Mesenchymal stem cell (in vitro differentiated cells and primary cell): ENCODE measurements at regions not wholly inside any gene's neighbourhood (a gene's known extent, or its start where the extent isn't known, plus 50 kb on each side); places are given as distances from the start of the nearest gene placed in this dataset.

ENCODE experiments used
- DNase-seq: peaks from one replicate; pipeline ENCODE4 v3.0.0-alpha.2; 2013
- H2AFZ ChIP-seq: one replicate; pipeline ENCODE4 v1.6.1; 2013; ENCODE audit warnings: low read depth, mild to moderate bottlenecking, control low read depth, inconsistent platforms, low read length, moderate library complexity
- H2AK5ac ChIP-seq: 2 replicates; pipeline ENCODE4 v1.6.1; 2013; ENCODE audit warnings: low read length, moderate library complexity, mild to moderate bottlenecking, inconsistent platforms; ENCODE audit not compliant: severe bottlenecking
- H2BK120ac ChIP-seq: one replicate; pipeline ENCODE4 v1.6.1; 2013; ENCODE audit warnings: low read depth, mild to moderate bottlenecking, inconsistent platforms, low read length, moderate library complexity
- H2BK12ac ChIP-seq, 2 experiments: one replicate each; pipeline ENCODE4 v1.6.1; 2013; ENCODE audit warnings: inconsistent platforms in 2 of 2, low read length in 2 of 2, mild to moderate bottlenecking in 2 of 2, moderate library complexity in 2 of 2, control low read depth in 1 of 2
- H2BK15ac ChIP-seq: one replicate; pipeline ENCODE4 v1.6.1; 2013; ENCODE audit warnings: mild to moderate bottlenecking, low read depth, inconsistent platforms; ENCODE audit not compliant: poor library complexity, severe bottlenecking
- H2BK5ac ChIP-seq: 2 replicates; pipeline ENCODE4 v1.6.1; 2013; ENCODE audit warnings: low read depth, mild to moderate bottlenecking, low read length, control low read depth, inconsistent platforms; ENCODE audit not compliant: poor library complexity, severe bottlenecking
- H3K14ac ChIP-seq, 2 experiments: one replicate each; pipeline ENCODE4 v1.6.1; 2013; ENCODE audit warnings: inconsistent platforms in 2 of 2, low read length in 2 of 2, control low read depth in 1 of 2, mild to moderate bottlenecking in 1 of 2, moderate library complexity in 1 of 2
- H3K18ac ChIP-seq, 2 experiments: one replicate each; pipeline ENCODE4 v1.6.1; 2013; ENCODE audit warnings: inconsistent platforms in 2 of 2, low read length in 2 of 2, control low read depth in 1 of 2, low read depth in 1 of 2, mild to moderate bottlenecking in 1 of 2
- H3K23ac ChIP-seq, 2 experiments: one replicate each; pipeline ENCODE4 v1.6.1; 2013; ENCODE audit warnings: inconsistent platforms in 2 of 2, low read length in 2 of 2, mild to moderate bottlenecking in 2 of 2, moderate library complexity in 2 of 2, control low read depth in 1 of 2
- H3K27ac ChIP-seq: 2 replicates; pipeline ENCODE4 v1.5.1; 2013; ENCODE audit warnings: mild to moderate bottlenecking, moderate library complexity, low read length, control low read depth, inconsistent platforms; ENCODE audit not compliant: poor library complexity, severe bottlenecking
- H3K27me3 ChIP-seq, 2 experiments: 2 replicates each; pipeline versions ENCODE4 v1.6.1 to v1.7.0; 2013; ENCODE audit warnings: low read length in 2 of 2, mild to moderate bottlenecking in 2 of 2, moderate library complexity in 2 of 2, control low read depth in 1 of 2, inconsistent platforms in 1 of 2; ENCODE audit not compliant: control insufficient read depth in 1 of 2, insufficient read depth in 1 of 2
- H3K36me3 ChIP-seq, 2 experiments: 2 replicates each; pipeline versions ENCODE4 v1.6.1 to v1.7.0; 2013; ENCODE audit warnings: low read length in 2 of 2, control low read depth in 1 of 2, inconsistent platforms in 1 of 2, low read depth in 1 of 2, mild to moderate bottlenecking in 1 of 2; ENCODE audit not compliant: insufficient read depth in 2 of 2, control insufficient read depth in 1 of 2
- H3K4ac ChIP-seq, 2 experiments: one replicate each; pipeline ENCODE4 v1.6.1; 2013; ENCODE audit warnings: inconsistent platforms in 2 of 2, low read length in 2 of 2, mild to moderate bottlenecking in 2 of 2, moderate library complexity in 2 of 2, control low read depth in 1 of 2, low read depth in 1 of 2
- H3K4me1 ChIP-seq: 2 replicates; pipeline ENCODE4 v1.6.1; 2013; ENCODE audit warnings: low read depth, low read length, control low read depth; ENCODE audit not compliant: control insufficient read depth, insufficient read depth
- H3K4me2 ChIP-seq: 2 replicates; pipeline ENCODE4 v1.6.1; 2013; ENCODE audit warnings: low read length, mild to moderate bottlenecking, inconsistent platforms; ENCODE audit not compliant: poor library complexity, severe bottlenecking
- H3K4me3 ChIP-seq, 2 experiments: 2 replicates each; pipeline versions ENCODE4 v1.5.1 to v1.7.0; 2013; ENCODE audit warnings: low read length in 2 of 2, mild to moderate bottlenecking in 2 of 2, control low read depth in 1 of 2, low read depth in 1 of 2; ENCODE audit not compliant: insufficient read depth in 1 of 2
- H3K79me1 ChIP-seq: replicated peaks from 2 replicates; pipeline ENCODE4 v1.6.1; 2013; ENCODE audit warnings: mild to moderate bottlenecking, control low read depth, low read length, inconsistent platforms; ENCODE audit not compliant: poor library complexity, severe bottlenecking
- H3K9ac ChIP-seq: 2 replicates; pipeline ENCODE4 v1.7.0; 2013; ENCODE audit warnings: mild to moderate bottlenecking, low read length, moderate library complexity
- H3K9me3 ChIP-seq: 2 replicates; pipeline ENCODE4 v1.7.0; 2013; ENCODE audit warnings: mild to moderate bottlenecking, low read length; ENCODE audit not compliant: control insufficient read depth
- H4K8ac ChIP-seq: one replicate; pipeline ENCODE4 v1.6.1; 2013; ENCODE audit warnings: inconsistent platforms, mild to moderate bottlenecking, low read length, moderate library complexity
- H4K91ac ChIP-seq: one replicate; pipeline ENCODE4 v1.6.1; 2013; ENCODE audit warnings: mild to moderate bottlenecking, low read length, inconsistent platforms
- WGBS: methylation state at CpG from one replicate; pipeline ENCODE4 v1.1.7; 2013; ENCODE audit warnings: mixed read lengths; 5-methylcytosine and 5-hydroxymethylcytosine counted together

- no peak overlapping the region for H3K14ac ChIP-seq
- H4K91ac ChIP-seq, result no peak overlapping the region
- no peak overlapping the region for H2BK5ac ChIP-seq
- no peak overlapping the region for H3K4ac ChIP-seq
- WGBS, result 92% methylated on average over 6 of the region's 7 CpGs
- no peak overlapping the region for H3K4me3 ChIP-seq
- no peak overlapping the region for H3K18ac ChIP-seq
- H3K27me3 ChIP-seq, result no peaks in the 10 kb centered on the region
- H2BK12ac ChIP-seq, result no peak overlapping the region
- H3K23ac ChIP-seq, result no peak overlapping the region
- H3K9me3 ChIP-seq, result no peaks in the 10 kb centered on the region
- H3K27ac ChIP-seq, result no peak overlapping the region
- H3K79me1 ChIP-seq, result peaks cover 11% of the 10 kb centered on the region
- H2AFZ ChIP-seq, result no peak overlapping the region
- H3K4me2 ChIP-seq, result no peak overlapping the region
- no peak overlapping the region for H3K9ac ChIP-seq
- no peak overlapping the region for H2BK15ac ChIP-seq
- H2BK120ac ChIP-seq, result no peak overlapping the region
- H2AK5ac ChIP-seq, result no peak overlapping the region
- no peaks in the 10 kb centered on the region for H3K36me3 ChIP-seq
- peaks cover 3% of the 10 kb centered on the region for H3K4me1 ChIP-seq
- DNase-seq, result no peak
- no peak overlapping the region for H4K8ac ChIP-seq
Measured at GRCh38 chr4:56086561-56086960, 137.8 kb downstream of the CEP135 start.

GRCh38 chr4:56086073-56086541 lies 137.4 kb downstream of the CEP135 start:
- peak overlapping the region in 1 of 2 experiments; percentile 28 for H3K18ac ChIP-seq
- H3K79me1 ChIP-seq, result peaks cover 12% of the 10 kb centered on the region
- WGBS, result 8% methylated on average over 3 of the region's 3 CpGs
- no peaks in the 10 kb centered on the region for H3K9me3 ChIP-seq
- no peak overlapping the region for H4K8ac ChIP-seq
- no peak overlapping the region for H3K4me3 ChIP-seq
- peak; percentile 4 for DNase-seq
- H3K4me1 ChIP-seq, result peaks cover 3% of the 10 kb centered on the region
- H3K14ac ChIP-seq, result no peak overlapping the region
- H3K4me2 ChIP-seq, result no peak overlapping the region
- H2AFZ ChIP-seq, result no peak overlapping the region
- H3K36me3 ChIP-seq, result no peaks in the 10 kb centered on the region
- H3K23ac ChIP-seq, result no peak overlapping the region
- no peak overlapping the region for H4K91ac ChIP-seq
- no peak overlapping the region for H2BK120ac ChIP-seq
- H2BK12ac ChIP-seq, result no peak overlapping the region
- H2BK5ac ChIP-seq, result no peak overlapping the region
- H3K27me3 ChIP-seq, result no peaks in the 10 kb centered on the region
- H3K9ac ChIP-seq, result no peak overlapping the region
- H3K4ac ChIP-seq, result no peak overlapping the region
- H2AK5ac ChIP-seq, result no peak overlapping the region
- no peak overlapping the region for H2BK15ac ChIP-seq
- H3K27ac ChIP-seq, result no peak overlapping the region

- no peak overlapping the region for H2AK5ac ChIP-seq
- H3K4me1 ChIP-seq, result peaks cover 3% of the 10 kb centered on the region
- no peak overlapping the region for H3K4ac ChIP-seq
- H4K8ac ChIP-seq, result no peak overlapping the region
- no peak overlapping the region for H2AFZ ChIP-seq
- H2BK120ac ChIP-seq, result no peak overlapping the region
- H3K9ac ChIP-seq, result no peak overlapping the region
- H3K36me3 ChIP-seq, result no peaks in the 10 kb centered on the region
- no peak overlapping the region for H3K14ac ChIP-seq
- no peak overlapping the region for H3K27ac ChIP-seq
- H3K9me3 ChIP-seq, result no peaks in the 10 kb centered on the region
- H3K4me2 ChIP-seq, result no peak overlapping the region
- DNase-seq, result no peak
- no peak overlapping the region for H2BK12ac ChIP-seq
- H4K91ac ChIP-seq, result no peak overlapping the region
- no peak overlapping the region for H3K4me3 ChIP-seq
- H3K18ac ChIP-seq, result no peak overlapping the region
- peaks cover 12% of the 10 kb centered on the region for H3K79me1 ChIP-seq
- H3K23ac ChIP-seq, result no peak overlapping the region
- 61% methylated on average over 1 of the region's 2 CpGs for WGBS
- no peaks in the 10 kb centered on the region for H3K27me3 ChIP-seq
- H2BK15ac ChIP-seq, result no peak overlapping the region
- H2BK5ac ChIP-seq, result no peak overlapping the region
Measured at GRCh38 chr4:56085275-56085674, 136.5 kb downstream of the CEP135 start.

- DNase-seq, result no peak
- Histone ChIP-seq H4K8ac (no peak overlapping the region), H2AK5ac (no peak overlapping the region), H2AFZ (no peak overlapping the region), H3K14ac (no peak overlapping the region), H2BK12ac (no peak overlapping the region), H3K23ac (no peak overlapping the region), H2BK15ac (no peak overlapping the region), H3K4me2 (no peak overlapping the region), H3K27ac (no peak overlapping the region), H3K9ac (no peak overlapping the region), H2BK120ac (no peak overlapping the region), H3K4me3 (no peak overlapping the region), H3K4me1 (peaks cover 3% of the 10 kb centered on the region), H3K27me3 (no peaks in the 10 kb centered on the region), H4K91ac (no peak overlapping the region), H3K9me3 (no peaks in the 10 kb centered on the region), H3K79me1 (peaks cover 10% of the 10 kb centered on the region), H3K4ac (no peak overlapping the region), H3K18ac (peak overlapping the region in 1 of 2 experiments; percentile 57), H3K36me3 (no peaks in the 10 kb centered on the region), H2BK5ac (no peak overlapping the region)
- WGBS, result 100% methylated on average over 1 of the region's 4 CpGs
Measured at GRCh38 chr4:56084851-56085250, 136.1 kb downstream of the CEP135 start.
